ENCODE measurements at regions not wholly inside any gene's neighbourhood (a gene's known extent, or its start where the extent isn't known, plus 50 kb on each side); places are given as distances from the start of the nearest gene placed in this dataset.

DNA sequence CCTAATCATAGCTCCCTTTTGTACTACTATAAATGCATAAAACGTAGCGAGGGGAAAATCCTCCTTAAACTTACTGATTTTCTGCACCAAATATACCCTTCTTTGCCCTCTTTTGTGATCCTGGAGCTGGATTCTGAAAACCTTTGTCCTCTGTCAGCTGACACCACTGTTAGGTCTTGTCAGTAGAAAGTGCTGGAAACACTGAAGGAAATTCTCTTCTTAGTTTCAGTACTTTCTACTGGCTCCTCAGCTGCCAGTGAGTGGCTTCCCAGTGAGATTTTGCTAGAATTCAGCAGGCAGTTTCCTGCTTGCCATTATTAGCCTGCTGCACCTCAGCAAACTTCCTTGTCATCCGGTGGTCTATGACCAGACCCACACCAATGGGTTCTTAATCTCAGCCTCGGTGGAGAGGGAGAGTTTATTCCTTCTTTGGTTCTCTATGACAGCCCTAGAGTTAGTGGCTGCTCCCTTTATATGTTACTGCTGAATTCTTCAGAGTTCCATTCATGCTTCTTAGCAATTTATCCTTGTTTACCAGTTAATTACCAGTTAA is 476.2 kb downstream of the FSCB start:
- no peak for DNase-seq (ENCODE audit: low read depth, low spot score)
- POLR2A ChIA-PET = no interaction called here
- CTCF ChIA-PET = no interaction called here

DNA sequence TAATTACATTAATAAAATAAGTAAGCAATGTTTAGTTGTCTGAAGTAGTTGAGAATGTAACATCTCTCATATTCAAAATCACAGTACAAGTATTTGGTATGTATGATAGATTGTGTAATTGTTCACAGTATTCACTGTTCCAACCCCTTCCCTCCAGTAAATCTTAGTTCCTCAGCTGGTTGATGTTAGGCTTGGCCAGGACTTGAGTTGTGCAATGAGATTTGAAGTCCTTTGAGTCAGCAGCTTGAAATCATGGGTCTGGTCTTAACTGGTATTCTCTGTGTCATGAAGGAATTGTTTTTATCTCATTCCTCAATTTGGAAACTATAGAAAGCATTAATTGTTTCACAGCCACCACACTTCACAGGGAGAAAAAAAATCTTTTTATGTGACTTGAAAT is 477.1 kb downstream of the FSCB start:
- TF ChIP-seq, protein P1, sequence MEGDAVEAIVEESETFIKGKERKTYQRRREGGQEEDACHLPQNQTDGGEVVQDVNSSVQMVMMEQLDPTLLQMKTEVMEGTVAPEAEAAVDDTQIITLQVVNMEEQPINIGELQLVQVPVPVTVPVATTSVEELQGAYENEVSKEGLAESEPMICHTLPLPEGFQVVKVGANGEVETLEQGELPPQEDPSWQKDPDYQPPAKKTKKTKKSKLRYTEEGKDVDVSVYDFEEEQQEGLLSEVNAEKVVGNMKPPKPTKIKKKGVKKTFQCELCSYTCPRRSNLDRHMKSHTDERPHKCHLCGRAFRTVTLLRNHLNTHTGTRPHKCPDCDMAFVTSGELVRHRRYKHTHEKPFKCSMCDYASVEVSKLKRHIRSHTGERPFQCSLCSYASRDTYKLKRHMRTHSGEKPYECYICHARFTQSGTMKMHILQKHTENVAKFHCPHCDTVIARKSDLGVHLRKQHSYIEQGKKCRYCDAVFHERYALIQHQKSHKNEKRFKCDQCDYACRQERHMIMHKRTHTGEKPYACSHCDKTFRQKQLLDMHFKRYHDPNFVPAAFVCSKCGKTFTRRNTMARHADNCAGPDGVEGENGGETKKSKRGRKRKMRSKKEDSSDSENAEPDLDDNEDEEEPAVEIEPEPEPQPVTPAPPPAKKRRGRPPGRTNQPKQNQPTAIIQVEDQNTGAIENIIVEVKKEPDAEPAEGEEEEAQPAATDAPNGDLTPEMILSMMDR (IDR thresholded peaks at IDR 0.05; ENCODE audit: insufficient read depth, low read length, missing control alignments) = no peak
- CTCF ChIA-PET = no interaction called here
- DNase-seq (ENCODE audit: low read depth, low spot score) = no peak
- H3K4me3 ChIP-seq (ENCODE audit: low read depth, low read length) = no peak overlapping the region
- POLR2A ChIA-PET = no interaction called here

More for the DNA sequence above, 476.2 kb downstream of the FSCB start:
- TF ChIP-seq, protein P1 (IDR thresholded peaks at IDR 0.05; ENCODE audit: insufficient read depth, low read length, missing control alignments) = no peak
- no peak overlapping the region for H3K4me3 ChIP-seq (ENCODE audit: low read depth, low read length)

DNA sequence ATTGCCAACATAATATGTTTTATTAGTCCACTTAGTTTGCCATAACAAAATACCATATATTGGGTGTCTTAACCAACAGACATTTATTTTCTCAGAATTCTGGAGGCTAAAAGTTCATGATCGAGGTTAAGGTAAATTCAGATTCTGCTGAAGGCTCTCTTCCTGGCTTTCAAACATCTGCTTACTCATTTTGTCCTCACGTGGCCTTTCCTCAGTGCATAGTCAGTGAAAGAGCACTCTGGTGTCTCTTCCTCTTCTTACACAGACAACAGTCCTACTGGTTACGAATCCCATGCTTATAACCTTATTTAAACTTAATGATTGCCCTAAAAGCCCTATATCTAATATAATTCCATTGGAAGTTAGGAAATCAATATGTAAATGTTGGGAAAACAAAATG is 479.7 kb downstream of the FSCB start:
- H3K4me3 ChIP-seq (ENCODE audit: low read depth, low read length) = no peak overlapping the region
- ChIA-PET CTCF (no interaction called here), POLR2A (no interaction called here)
- DNase-seq (ENCODE audit: low read depth, low spot score) = no peak
- TF ChIP-seq, protein P1 (IDR thresholded peaks at IDR 0.05; ENCODE audit: insufficient read depth, low read length, missing control alignments) = no peak

DNA sequence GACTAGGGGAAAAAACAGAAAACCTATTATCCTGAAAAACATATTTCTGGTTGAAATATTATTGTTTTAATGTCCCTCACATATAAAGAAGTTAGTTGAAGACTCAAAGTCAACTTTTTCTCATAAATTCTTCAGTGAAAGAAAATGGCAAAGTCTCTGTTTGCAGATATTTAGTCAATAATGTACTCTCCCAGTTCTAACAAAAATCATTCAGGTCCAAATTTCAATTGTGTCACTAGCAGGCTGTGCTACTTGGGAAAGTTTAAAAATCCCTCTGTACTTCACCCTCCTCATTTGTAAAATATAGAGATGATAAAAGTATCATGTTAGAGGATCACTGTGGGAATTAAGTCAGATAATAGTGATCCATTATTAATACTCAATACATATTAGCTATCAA is 496.5 kb downstream of the FSCB start:
- TF ChIP-seq, protein P1 (IDR thresholded peaks at IDR 0.05; ENCODE audit: insufficient read depth, low read length, missing control alignments) = no peak
- H3K4me3 ChIP-seq (ENCODE audit: low read depth, low read length) = no peak overlapping the region
- no peak for DNase-seq (ENCODE audit: low read depth, low spot score)
- POLR2A ChIA-PET = no interaction called here
- CTCF ChIA-PET = no interaction called here

DNA sequence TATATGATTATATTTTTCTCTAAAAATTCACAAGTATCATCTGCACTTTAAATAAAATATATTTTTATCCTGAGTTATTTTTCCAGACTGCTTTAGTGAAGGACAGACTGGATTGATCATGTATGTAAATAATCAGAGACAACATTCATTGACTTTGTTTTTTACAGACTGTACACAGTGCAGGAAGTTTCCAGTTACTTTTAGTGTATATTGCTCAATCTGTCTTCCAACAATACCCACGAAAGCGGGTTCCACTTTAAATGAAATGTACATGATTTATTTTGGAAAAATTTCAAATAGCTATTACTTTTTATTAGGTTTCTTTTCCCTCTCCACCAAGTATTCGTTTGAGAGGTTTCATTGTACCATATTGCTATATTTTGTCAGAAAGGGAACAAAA is 497.0 kb downstream of the FSCB start:
- no peak overlapping the region for H3K4me3 ChIP-seq (ENCODE audit: low read depth, low read length)
- ChIA-PET POLR2A (no interaction called here), CTCF (no interaction called here)
- DNase-seq (ENCODE audit: low read depth, low spot score) = no peak
- TF ChIP-seq, protein P1 (IDR thresholded peaks at IDR 0.05; ENCODE audit: insufficient read depth, low read length, missing control alignments) = no peak

DNA sequence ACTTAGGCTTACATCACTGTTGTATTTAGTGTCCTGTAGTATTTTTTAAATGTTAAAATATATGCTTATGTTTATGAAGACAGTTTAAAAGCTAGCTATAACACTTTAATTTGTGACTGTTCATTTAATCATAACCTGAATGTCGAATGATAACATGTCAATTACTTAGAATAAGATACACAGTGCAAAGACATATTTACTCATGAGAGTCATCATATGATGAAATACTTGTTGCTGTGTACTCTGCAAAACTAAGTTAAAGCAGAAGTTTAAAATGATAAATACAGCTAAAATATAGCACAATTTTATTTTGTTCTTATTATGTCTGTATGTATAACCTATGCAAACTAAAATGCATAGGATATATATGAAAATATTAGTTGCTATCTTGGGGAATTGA is 497.4 kb downstream of the FSCB start:
- DNase-seq (ENCODE audit: low read depth, low spot score) = no peak
- TF ChIP-seq, protein P1 (IDR thresholded peaks at IDR 0.05; ENCODE audit: insufficient read depth, low read length, missing control alignments) = no peak
- ChIA-PET CTCF (no interaction called here), POLR2A (no interaction called here)
- no peak overlapping the region for H3K4me3 ChIP-seq (ENCODE audit: low read depth, low read length)
